Lower leg skin (tissue), 3 donors: ENCODE measurements at regions not wholly inside any gene's neighbourhood (a gene's known extent, or its start where the extent isn't known, plus 50 kb on each side); places are given as distances from the start of the nearest gene placed in this dataset.

Experiments used
- POLR2A ChIP-seq, 2 donors: fragments of 450-650 bp; IDR thresholded peaks; one replicate each; pipeline ENCODE4 v1.6.1; 2016 to 2017; ENCODE audit warnings: antibody characterized with exemption in 2 of 2, mild to moderate bottlenecking in 1 of 2, moderate library complexity in 1 of 2
- TF ChIP-seq, protein P1 (sequence below), 3 donors: fragments of 450-650 bp; IDR thresholded peaks; one replicate each; pipeline ENCODE4 v1.5.1; 2016; ENCODE audit warnings: antibody characterized with exemption in 3 of 3, mild to moderate bottlenecking in 3 of 3, moderate library complexity in 2 of 3

DNA sequence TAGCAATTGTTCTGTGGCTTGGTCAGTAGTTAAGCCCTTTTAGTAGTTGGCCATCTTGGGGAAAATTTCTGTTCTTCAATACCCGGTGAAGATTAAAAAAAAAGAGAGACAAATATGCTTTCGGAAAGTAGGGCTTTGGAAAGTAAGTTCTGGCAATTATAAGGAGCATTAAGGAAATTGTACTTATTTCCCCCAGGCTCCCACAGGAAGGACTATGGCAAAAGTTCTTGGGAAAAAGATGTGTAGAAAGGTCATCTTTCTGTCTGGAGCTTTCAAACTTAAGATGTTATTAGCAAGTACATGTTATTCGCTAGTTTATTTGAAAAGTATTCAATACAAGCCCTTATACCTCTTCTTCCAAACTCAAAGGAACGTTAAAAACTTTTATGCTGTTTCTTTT lies 144.5 kb downstream of the MTX2 start:
- TF ChIP-seq, protein P1, sequence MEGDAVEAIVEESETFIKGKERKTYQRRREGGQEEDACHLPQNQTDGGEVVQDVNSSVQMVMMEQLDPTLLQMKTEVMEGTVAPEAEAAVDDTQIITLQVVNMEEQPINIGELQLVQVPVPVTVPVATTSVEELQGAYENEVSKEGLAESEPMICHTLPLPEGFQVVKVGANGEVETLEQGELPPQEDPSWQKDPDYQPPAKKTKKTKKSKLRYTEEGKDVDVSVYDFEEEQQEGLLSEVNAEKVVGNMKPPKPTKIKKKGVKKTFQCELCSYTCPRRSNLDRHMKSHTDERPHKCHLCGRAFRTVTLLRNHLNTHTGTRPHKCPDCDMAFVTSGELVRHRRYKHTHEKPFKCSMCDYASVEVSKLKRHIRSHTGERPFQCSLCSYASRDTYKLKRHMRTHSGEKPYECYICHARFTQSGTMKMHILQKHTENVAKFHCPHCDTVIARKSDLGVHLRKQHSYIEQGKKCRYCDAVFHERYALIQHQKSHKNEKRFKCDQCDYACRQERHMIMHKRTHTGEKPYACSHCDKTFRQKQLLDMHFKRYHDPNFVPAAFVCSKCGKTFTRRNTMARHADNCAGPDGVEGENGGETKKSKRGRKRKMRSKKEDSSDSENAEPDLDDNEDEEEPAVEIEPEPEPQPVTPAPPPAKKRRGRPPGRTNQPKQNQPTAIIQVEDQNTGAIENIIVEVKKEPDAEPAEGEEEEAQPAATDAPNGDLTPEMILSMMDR (IDR thresholded peaks at IDR 0.05): no peak
- TF ChIP-seq POLR2A (IDR thresholded peaks at IDR 0.05): no peak
